Globus pallidus (tissue), 1 donor: ENCODE measurements at regions not wholly inside any gene's neighbourhood (a gene's known extent, or its start where the extent isn't known, plus 50 kb on each side); places are given as distances from the start of the nearest gene placed in this dataset.
"Not testable (repeated sequence)": the region's sequence is repeated elsewhere in the genome, so short reads cannot be mapped to it uniquely, and the experiment has no call there.

Experiments
- DNase-seq: peaks from one replicate; pipeline ENCODE4 v3.0.0-alpha.2; 2015; ENCODE audit warnings: low spot score

DNA sequence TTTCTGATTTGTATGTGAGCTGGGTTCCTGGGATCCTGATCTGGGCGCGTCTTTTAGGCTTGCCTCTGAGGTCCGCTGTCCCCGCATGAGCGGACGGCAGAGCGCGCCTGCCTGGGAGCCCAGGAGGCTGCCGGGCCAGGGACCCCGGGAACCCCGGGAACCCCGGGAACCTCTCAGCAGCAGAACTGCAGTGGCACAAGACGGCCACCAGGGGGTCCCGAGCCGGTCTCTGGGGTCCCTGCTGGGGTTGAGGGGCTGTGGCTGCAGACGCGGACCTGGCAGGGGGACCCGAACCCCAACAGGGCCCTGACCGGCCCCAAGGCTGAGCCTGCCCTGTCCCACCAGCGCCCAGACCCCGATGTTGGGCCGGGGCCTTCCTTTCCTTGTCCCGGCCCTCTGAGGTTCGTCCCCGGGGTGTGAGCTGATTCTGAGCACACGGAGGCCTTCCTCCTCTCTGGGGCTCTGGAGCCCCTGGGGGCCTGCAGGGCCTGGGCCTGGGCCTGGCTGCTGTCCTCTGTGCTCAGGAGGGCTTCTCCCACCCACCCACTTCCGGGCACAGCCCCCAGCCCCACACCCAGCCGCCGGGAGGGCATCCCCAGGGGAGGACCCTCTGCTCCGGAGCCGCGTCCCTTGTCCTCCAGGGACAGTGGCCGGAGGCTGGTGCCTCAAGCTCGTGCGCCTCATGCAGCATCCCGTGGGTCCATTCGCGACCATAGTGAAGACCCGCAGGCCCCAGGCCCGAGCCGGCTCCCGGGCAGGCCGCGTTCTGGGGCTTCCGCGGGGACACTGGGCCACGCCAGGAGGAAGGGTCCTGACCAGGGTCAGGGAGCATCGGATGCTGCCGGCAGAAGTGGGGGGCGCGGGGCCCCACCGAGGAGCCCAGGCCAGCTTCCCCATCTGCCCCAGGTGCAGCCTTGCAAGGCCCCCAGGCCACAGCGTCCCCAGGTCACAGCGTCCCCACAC is 152.9 kb downstream of the TMEM121 start:
- DNase-seq: not testable (repeated sequence)

DNA sequence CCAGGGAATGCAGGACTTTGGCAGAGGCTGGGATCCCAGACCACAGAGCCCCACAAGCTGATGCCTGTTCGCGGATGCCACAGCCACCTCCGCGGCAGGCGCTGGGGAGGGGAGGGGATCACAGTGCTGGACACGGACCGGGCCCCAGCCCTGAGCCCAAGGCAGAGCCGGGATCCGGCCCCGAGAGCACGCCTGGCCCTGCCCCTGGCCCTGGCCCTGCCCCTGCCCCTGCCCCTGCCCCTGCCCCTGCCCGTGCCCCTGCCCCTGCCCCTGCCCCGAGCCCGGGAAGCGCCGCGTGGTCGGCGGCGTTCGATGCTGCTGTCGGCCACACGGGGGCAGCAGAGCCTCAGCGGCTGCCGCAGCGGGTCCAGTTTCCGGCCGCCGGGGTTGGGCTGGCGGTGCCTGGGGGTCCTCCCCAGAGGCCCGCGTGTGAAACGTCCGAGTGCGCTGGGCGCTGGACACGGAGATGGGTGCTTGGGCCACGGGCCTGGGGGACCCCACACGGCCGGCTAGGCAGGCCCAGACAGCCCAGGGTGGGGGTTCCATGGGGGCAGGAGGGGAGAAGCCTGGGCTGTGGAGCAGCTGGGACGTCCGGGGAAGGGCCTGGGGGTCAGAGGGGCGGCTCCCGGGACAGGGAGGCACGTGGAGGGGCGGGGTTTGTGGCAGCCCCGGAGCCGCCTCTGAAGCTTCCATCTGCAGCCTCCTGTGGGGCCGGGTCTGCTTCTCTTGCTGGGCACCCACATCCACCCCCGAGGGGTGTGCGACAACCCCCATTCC is 153.8 kb downstream of the TMEM121 start:
- not testable (repeated sequence) for DNase-seq

DNA sequence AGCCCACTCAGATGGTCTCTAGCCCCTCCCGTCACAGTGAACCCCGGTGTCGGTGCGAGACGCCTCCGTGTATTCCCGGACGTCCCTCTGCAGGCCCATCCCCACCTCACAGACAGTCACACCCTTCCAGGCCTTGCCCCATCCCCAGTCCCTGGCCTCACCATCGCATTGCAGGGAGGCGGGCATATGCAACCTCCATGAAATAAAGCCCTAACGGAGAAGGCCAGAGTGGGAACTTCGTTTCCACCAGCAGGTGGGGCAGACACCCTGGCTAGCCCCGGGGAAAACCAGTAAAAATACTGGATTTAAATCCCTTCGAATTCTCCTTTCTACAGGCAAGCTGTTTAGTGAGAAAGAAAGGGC is 154.3 kb downstream of the TMEM121 start:
- DNase-seq: not testable (repeated sequence)

DNA sequence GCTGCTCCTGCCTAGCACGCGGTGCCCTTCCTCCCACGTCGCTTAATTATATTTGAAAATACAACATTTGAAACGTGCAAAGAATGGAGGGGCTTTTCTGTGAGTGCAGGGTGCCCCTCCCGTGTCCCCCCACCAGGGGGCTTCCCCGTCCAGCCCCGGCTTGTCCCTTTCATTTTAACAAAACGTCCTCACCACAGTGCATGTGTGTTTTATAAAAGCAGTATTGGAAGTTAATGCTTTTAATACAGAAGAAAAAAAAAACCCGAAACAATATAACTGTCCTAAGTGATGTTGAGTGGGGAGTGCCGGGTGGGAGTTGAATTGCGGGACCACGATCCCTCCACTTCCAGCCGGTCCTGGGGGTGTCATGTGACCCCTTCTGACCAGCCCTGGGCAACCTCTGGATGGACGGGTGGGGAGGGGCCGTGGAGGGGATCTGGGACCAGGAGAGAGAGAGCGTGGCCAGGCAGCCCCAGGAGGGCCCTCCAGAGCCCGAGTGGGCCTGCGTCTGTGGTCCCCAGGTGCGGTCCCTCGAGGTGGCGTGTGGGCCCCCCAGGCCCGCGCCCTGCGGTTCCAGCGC is 155.3 kb downstream of the TMEM121 start:
- DNase-seq: not testable (repeated sequence)

DNA sequence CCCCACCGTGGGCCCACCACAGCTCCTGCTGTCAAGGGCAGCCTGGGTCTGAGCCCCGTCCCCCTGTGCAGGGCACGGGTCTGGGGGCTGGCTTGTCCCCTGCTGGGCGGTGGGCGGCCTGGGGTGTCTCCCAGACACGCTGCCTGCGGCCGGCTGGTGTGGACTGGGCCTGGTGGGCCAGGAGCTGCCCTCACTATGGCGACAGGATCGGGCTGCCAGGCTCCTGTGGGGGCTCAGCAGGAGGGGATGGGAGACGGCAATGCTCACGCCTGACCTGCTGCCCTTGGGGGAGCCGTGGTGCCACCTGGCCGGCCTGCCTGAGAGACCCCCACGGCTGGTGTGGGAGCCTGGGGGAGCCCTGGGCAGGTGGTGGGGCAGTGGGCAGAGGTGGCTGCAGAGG is 156.1 kb downstream of the TMEM121 start:
- DNase-seq: not testable (repeated sequence)

DNA sequence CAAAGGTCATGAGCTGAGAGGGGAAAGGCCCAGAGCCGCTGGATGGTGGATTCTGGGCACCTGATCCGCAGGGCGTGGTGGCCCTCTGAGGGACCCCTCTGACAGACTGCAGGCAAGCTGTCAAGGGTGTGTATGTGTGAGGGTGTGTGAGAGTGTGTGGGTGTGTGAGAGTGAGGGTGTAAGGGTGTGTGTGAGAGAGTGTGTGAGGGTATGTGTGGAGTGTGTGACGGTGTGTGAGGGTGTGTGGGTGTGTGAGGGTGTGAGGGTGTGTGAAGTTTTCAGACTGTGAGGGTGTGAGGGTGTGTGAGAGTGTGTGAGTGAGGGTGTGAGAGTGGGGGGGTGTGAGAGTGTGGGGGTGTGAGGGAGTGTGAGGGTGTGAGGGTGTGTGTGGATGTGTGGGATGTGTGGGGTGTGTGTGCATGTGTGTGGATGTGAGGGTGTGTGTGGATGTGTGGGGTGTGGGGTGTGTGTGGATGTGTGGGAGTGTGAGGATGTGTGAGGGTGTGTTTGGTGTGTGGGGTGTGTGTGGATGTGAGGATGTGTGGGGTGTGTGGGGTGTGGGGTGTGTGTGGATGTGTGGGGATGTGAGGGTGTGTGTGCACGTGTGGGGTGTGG is 156.7 kb downstream of the TMEM121 start:
- DNase-seq: no peak

DNA sequence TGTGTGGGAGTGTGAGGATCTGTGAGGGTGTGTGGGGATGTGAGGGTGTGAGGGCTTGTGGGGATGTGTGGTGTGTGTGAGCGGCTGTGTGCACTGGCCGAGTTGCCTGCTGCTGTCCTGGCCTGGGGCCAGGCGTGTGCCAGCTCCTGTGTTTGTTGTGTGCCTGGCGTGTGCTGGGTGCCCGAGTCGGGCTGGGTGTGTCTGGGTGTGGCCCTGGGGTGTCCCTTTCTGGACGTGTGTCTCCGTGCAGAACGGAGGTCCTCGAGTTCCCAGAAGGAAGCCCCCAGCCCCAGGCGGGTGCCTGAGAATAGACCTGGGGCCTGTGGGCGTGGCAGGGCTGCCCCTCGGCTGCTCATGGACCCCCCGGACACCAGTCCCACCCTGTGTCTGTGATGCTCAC is 157.7 kb downstream of the TMEM121 start:
- DNase-seq: not testable (repeated sequence)

DNA sequence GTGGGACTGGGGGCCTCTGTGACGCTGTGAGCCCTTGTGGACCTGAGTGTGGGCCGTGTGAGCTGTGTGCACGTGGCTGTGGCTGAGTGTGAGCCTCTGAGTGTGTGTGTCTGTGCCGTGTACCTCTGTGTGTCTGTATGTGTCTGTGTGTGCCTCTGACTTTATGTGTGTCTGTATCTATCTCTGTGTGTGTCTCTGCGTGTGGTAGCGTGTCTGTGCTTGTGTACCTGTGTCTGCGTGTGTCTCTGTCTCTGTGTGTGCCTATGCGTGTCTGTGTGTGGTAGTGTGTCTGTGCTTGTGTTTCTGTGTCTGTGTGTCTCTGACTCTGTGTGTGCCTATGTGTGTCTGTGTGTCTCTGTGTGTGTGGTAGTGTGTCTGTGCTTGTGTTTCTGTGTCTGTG is 158.2 kb downstream of the TMEM121 start:
- not testable (repeated sequence) for DNase-seq

DNA sequence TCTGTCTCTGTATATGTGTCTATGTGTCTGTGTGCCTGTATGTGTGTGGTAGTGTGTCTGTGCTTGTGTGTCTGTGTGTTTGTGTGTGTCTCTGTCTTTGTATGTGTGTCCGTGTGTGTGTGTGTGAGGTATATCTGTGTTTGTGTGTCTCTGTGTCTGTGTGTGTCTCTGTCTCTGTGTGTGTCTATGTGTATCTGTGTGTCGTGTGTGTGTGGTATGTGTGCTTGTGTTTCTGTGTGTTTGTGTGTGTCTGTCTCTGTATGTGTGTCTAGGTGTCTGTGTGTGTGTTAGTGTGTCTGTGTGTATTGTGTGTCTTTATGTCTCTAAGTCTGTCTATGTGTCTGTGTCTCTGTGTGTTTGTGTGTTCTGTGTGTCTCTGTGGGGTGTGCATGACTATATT is 158.6 kb downstream of the TMEM121 start:
- DNase-seq: no peak

DNA sequence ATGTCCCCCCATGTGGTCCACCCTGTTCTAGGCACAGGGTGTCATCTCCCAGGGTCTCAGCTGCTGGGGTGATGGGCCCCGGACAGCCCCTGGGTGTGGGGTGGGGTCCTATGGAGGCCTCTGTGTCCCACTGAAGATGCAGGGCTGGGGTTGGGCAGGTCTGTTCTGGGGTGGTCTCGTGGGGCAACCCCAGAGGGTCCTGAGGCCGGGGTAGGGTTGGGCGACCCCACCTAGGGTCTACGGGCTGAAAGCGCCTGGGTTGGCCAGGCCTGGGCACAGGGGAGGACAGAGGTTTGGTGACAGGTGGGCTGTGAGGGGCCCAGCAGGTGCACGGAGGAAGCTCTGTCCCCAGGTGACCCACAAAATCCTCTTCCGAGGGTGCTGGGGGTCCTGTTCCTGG is 159.2 kb downstream of the TMEM121 start:
- not testable (repeated sequence) for DNase-seq

DNA sequence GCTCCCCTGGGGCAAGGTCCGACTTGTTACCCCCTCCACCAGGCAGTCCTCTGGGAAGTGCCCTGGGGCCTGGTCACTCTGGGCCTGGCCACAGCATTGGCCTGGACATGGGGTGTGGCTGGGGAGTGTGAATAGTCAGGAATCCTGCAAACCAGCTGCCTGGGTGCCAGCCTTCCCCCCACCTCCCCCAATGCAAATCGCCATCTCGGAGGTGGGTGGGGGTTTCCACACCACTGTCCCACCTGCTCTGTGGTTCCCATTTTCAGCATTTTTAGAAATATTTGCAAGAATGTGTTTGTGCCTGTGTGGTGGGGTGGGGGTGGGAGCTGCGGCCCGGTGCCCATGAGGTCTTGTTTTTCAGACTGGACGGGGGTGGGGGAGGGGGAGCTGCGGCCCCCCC is 159.7 kb downstream of the TMEM121 start:
- DNase-seq: not testable (repeated sequence)

DNA sequence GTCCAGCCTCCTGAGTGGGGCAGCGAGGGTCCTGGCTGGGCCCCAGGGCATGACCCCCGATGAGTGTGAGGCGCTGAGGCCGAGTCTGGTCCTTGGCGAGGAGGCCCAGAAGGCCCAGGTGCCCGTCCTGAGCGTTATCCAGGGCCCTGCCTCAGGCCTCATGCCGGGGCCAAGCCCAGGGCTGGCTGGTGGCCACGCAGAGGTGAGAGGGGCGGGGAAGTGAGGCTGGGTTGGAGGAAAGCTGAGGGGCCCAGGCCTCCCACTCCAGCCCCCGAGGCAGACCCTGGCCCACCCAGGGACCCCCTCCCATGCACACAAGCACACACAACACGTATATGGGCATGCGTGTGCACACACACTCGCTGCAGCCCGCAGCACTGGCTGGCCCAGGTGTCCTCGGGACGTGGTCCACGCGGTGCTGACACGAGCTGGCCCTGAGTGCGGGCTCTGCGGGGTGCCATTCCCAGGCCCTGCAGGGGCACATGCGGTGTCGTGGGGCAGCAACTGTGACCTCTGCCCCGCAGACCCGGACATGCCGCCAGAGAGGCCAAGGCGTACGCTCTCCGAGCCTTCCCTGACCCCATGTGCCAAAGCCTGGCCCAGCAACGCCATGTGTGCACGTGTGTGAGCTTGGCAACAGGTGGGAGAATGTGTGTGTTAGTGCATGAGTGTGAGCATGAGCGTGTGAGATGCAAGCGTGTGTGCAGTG is 160.2 kb downstream of the TMEM121 start:
- not testable (repeated sequence) for DNase-seq

DNA sequence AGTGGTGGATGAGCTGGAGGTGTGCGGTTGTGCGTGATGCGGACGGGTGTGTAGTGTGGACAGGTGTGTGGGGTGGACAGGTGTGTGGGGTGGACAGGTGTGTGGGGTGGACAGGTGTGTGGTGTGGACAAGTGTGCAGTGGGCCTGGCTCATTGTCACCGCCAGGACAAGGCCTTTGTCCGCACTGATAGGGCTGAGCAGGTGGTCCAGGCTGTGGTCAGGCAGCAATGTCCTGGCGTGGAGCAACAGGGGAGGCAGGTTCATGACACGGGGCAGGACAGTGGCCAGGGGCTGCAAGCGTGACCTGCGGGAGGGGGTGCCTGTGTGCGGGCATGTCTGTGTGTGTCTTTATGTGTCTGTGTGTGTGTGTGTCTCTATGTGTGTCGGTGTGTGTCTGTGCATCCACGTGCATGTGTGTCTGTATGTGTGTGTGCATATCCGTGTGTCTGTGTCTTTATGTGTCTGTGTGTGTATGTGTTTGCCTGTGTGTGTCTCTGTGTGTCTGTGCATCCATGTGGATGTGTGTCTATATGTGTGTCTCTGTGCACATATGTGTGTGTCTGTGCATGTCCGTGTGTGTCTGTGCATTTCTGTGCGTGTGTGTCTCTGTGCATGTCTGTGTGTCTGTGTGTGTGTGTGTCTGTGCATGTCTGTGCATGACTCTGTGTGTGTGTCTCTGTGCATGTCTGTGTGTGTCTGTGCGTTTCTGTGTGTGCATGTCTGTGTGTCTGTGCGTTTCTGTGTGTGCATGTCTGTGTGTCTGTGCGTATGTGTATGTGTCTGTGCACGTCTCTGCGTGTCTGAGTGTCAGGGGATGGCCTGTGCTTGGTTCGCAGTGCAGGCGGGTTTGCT is 161.0 kb downstream of the TMEM121 start:
- DNase-seq: not testable (repeated sequence)

DNA sequence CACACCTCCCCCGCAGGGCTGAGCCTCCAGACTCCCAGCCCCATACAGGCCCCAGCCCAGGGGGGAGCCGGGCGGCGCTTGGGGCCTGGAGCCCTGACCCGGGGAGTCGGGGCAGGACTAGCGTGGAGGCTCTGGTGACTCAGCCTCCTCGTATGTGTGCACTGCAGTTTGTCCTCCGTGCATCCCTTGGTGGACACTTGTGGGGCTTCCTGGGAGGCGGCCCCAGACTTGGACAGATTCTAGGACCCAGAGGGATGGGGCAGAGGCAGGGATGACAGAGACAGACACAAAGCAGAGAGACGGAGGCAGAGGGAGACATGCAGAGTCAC is 161.6 kb downstream of the TMEM121 start:
- not testable (repeated sequence) for DNase-seq

DNA sequence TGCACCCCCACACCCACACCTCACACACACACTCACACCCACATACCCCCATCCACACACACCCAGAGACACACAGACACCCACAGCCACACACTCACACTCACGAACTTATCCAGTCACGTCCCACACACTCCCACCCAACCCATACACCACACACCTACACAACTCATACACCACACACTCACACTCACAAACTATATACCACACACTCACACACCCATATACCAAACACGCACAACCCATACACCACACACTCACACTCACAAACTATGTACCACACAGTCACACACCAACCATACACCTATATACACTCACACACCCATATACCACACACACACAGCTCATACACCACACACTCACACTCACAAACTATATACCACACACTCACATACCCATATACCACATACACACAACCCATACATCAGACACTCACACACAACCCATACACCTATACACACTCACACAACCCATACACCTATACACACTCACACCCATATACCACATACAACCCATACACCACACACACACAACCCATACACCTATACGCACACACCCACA is 162.4 kb downstream of the TMEM121 start:
- not testable (repeated sequence) for DNase-seq

DNA sequence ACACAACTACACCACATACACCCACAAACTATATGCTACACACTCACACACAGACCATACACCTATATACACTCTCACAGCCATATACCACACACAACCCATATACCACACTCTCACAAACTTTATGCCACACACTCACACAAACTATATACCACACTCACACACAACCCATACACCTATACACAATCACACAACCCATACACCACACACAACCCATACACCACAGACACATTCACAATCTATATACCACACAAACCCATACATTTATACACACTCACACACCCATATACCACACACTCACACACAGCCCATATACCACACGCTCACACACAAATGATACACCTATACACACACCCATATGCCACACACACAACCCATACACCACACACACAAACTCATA is 163.3 kb downstream of the TMEM121 start:
- DNase-seq: no peak

DNA sequence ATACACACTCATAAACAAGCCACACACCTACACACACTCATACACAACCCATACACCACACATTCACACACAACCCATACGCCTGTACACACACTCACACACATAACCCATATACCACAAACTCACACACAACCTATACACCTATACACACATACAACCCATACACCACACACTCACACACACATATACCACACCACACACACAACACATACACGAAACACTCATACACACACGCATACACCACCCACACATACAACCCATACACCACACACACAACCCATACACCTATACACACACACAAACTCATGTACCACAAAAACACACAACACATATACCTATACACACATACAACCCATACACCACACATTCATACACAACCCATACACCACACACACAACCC is 164.3 kb downstream of the TMEM121 start:
- no peak for DNase-seq

DNA sequence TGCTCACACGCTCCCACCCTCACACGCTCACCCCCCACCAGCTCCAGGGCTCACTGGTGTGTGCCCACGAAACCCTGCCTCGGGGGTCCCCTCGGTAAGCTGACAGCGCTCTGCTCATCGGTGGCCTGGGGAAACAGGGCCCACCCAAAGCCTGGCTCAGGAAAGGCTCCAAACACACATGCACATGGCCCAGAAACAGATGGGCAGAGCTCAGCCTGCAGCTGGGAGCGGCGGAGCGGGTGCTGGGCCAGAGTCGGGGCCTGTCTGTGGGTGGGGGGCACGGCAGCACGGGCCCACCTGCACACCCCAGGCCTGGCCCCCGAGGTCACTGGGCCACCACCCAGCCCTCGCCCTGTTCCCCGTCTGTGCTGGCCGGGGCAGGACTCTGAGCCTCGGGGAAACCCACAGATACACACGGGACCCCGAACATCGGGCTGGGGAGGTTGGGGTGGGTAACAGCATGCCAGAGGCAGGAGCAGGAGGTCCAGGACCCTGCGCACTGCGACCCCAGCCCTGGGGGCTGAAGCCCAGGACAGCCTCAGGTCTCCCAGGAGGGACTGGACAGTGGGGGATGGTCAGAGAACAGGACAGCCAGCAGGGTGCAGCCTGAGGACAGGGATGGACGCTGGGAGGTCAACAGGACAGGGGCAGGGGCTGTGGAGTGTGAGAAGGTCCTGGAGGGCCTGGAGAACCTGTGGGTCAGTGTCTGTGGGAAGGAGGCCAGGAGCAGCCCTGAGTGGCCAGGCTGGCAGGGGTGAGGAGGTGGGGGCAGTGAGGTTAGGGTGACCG is 165.1 kb downstream of the TMEM121 start:
- DNase-seq: not testable (repeated sequence)

DNA sequence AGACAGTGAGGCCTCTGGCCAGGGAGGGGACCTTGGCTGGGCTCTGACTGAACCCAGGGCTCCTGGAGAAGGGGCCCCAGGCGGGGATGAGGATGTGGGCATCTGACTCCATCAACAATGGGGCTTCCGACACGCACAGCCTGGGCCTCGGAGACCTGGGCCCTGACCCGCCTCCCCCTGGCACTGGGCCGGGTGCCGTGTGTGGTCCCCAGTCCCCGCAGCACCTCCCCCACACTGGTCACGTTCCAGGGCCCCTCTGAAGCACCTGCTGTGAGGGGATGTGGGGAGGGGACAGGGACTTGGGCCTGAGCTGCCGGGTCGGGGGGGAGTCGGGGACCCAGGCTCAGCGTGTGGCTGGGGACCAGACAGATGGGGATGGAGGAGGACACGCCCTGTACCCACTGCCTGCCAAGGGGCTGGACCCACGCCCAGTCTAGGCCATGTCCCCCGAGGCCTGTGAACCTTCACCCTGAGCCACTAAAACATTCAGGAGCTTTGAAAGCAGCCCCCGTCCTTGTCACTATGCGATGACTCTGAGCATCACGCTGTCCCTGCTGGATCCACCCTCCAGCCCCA is 165.8 kb downstream of the TMEM121 start:
- DNase-seq: not testable (repeated sequence)
